Body of pancreas (tissue), 4 donors: ENCODE measurements at regions not wholly inside any gene's neighbourhood (a gene's known extent, or its start where the extent isn't known, plus 50 kb on each side); places are given as distances from the start of the nearest gene placed in this dataset.

Experiments
- POLR2A ChIP-seq, 3 donors: fragments of 450-650 bp; IDR thresholded peaks; one replicate each; pipeline ENCODE4 v1.6.1; 2016; ENCODE audit warnings: antibody characterized with exemption in 3 of 3, mild to moderate bottlenecking in 2 of 3
- TF ChIP-seq, protein P1 (sequence below), 7 experiments: fragments of 450-650 bp in 4 of 7; fragments of 200-600 bp in 3 of 7; sonication (generic) in 3 of 7; IDR thresholded peaks; one replicate each; pipeline ENCODE4 v1.5.1; 2016 to 2019; ENCODE audit warnings: antibody characterized with exemption in 7 of 7

DNA sequence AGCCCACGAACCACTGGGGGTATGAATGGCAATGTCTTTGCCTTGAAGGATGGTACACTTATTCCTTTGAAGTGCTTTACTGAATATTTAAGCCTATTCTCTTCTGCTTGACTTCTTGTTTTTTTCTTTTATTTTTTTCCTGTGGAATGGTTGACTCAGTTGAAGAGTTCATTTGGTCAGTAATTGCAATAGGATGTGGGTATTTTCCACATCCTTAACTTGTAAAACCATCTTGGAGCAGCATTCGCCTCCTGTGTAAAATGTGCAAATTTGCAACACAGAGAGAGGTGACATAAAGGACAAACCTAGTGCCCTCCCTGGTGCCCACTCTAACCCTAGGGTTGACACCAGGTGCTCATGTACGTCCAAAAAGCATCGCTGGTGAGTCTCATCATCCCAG is 347.0 kb downstream of the GATA3 start:
- TF ChIP-seq, protein P1, sequence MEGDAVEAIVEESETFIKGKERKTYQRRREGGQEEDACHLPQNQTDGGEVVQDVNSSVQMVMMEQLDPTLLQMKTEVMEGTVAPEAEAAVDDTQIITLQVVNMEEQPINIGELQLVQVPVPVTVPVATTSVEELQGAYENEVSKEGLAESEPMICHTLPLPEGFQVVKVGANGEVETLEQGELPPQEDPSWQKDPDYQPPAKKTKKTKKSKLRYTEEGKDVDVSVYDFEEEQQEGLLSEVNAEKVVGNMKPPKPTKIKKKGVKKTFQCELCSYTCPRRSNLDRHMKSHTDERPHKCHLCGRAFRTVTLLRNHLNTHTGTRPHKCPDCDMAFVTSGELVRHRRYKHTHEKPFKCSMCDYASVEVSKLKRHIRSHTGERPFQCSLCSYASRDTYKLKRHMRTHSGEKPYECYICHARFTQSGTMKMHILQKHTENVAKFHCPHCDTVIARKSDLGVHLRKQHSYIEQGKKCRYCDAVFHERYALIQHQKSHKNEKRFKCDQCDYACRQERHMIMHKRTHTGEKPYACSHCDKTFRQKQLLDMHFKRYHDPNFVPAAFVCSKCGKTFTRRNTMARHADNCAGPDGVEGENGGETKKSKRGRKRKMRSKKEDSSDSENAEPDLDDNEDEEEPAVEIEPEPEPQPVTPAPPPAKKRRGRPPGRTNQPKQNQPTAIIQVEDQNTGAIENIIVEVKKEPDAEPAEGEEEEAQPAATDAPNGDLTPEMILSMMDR (IDR thresholded peaks at IDR 0.05): no peak
- TF ChIP-seq POLR2A (IDR thresholded peaks at IDR 0.05): no peak
